ENCODE measurements at regions not wholly inside any gene's neighbourhood (a gene's known extent, or its start where the extent isn't known, plus 50 kb on each side); places are given as distances from the start of the nearest gene placed in this dataset.

DNA sequence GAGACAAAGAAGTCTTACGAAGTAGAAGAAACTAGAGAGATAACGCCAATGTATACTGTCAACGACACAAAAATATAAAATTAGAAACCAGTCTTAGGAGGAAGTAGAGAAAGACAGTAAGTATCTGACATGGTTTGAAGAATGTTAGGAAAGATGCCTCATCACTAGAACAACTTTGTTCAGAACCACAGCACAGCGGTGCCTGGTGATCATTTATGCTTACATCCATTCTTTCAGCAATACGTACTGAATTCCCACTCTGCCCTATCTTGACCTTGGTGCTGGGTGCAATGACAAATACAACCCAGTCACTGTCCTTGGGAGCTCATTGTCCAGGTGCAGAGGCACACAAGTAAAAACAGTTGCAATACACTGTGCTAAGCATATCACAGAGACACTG is 104.4 kb downstream of the TM2D1 start (continued):
- no peak for TF ChIP-seq ZNF747 (tag by site-specific recombination; IDR thresholded peaks at IDR 0.05)
- no peak for TF ChIP-seq ZNF155 (tag by site-specific recombination; IDR thresholded peaks at IDR 0.05)
- TF ChIP-seq AEBP2 (tag by site-specific recombination; IDR thresholded peaks at IDR 0.05; ENCODE audit: borderline replicate concordance): no peak

- ChIA-PET POLR2A (no interaction called here), CTCF (no interaction called here)
- Histone ChIP-seq H3K27ac (ENCODE audit: extremely low read depth, low read depth, low read length) (no peak overlapping the region), H3K9me3 (ENCODE audit: control insufficient read depth, insufficient read depth, low read depth, low read length) (no peaks in the 10 kb centered on the region), H3K4me1 (ENCODE audit: control insufficient read depth, insufficient read depth, low read length) (no peaks in the 10 kb centered on the region), H3K36me3 (ENCODE audit: control insufficient read depth in 2 of 2, insufficient read depth in 1 of 2, low read length in 2 of 2) (no peaks in the 10 kb centered on the region), H3K4me3 (ENCODE audit: low read depth, low read length) (no peak overlapping the region)
- TF ChIP-seq ZNF658 (tag by site-specific recombination; IDR thresholded peaks at IDR 0.05) (no peak), ZNF133 (tag by site-specific recombination; IDR thresholded peaks at IDR 0.05) (no peak), REPIN1 (tag by site-specific recombination; IDR thresholded peaks at IDR 0.05; ENCODE audit: low read depth) (no peak), ZNF521 (tag by site-specific recombination; IDR thresholded peaks at IDR 0.05) (no peak), PBX3 (CRISPR knock-in tag; IDR thresholded peaks at IDR 0.05) (no peak), GLI4 (tag by site-specific recombination; IDR thresholded peaks at IDR 0.05) (no peak), ZNF626 (tag by site-specific recombination; IDR thresholded peaks at IDR 0.05) (no peak), BCL11B (tag by site-specific recombination; IDR thresholded peaks at IDR 0.05; ENCODE audit: low read depth) (no peak), ZNF549 (tag by site-specific recombination; IDR thresholded peaks at IDR 0.05) (no peak), ZNF76 (tag by site-specific recombination; IDR thresholded peaks at IDR 0.05; ENCODE audit: borderline replicate concordance, low read depth) (no peak), ZXDB (tag by site-specific recombination; IDR thresholded peaks at IDR 0.05) (no peak)
These were observed 106.2 kb downstream of the TM2D1 start for GRCh38 chr1:61618755-61619154.

- Histone ChIP-seq H3K27ac (ENCODE audit: extremely low read depth, low read depth, low read length) (no peak overlapping the region), H3K9me3 (ENCODE audit: control insufficient read depth, insufficient read depth, low read depth, low read length) (no peaks in the 10 kb centered on the region), H3K4me1 (ENCODE audit: control insufficient read depth, insufficient read depth, low read length) (no peaks in the 10 kb centered on the region), H3K36me3 (ENCODE audit: control insufficient read depth in 2 of 2, insufficient read depth in 1 of 2, low read length in 2 of 2) (no peaks in the 10 kb centered on the region), H3K4me3 (ENCODE audit: low read depth, low read length) (no peak overlapping the region)
- ChIA-PET CTCF (interaction anchor here (0.6 kb wide), 1 partner anchor 770 kb away, joined by 3 read pairs; no protein-coding TSS in a partner anchor), POLR2A (no interaction called here)
- no peak for TF ChIP-seq ZFP3 (tag by site-specific recombination; IDR thresholded peaks at IDR 0.05; ENCODE audit: low read depth)
- TF ChIP-seq, protein P1, sequence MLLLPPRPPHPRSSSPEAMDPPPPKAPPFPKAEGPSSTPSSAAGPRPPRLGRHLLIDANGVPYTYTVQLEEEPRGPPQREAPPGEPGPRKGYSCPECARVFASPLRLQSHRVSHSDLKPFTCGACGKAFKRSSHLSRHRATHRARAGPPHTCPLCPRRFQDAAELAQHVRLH (tag by site-specific recombination; IDR thresholded peaks at IDR 0.05): no peak
- TF ChIP-seq KLF10 (tag by site-specific recombination; IDR thresholded peaks at IDR 0.05): no peak
- no peak for TF ChIP-seq ZNF24 (tag by site-specific recombination; IDR thresholded peaks at IDR 0.05)
- TF ChIP-seq ZNF140 (tag by site-specific recombination; IDR thresholded peaks at IDR 0.05): no peak
- no peak for TF ChIP-seq ZNF391 (tag by site-specific recombination; IDR thresholded peaks at IDR 0.05; ENCODE audit: borderline replicate concordance, low read depth)
- TF ChIP-seq PRDM10 (tag by site-specific recombination; IDR thresholded peaks at IDR 0.05): no peak
- no peak for TF ChIP-seq ZNF768 (tag by site-specific recombination; IDR thresholded peaks at IDR 0.05)
- TF ChIP-seq ZNF146 (tag by site-specific recombination; IDR thresholded peaks at IDR 0.05): no peak
- no peak for TF ChIP-seq BCL11A (tag by site-specific recombination; IDR thresholded peaks at IDR 0.05; ENCODE audit: low read depth)
- TF ChIP-seq ZNF558 (tag by site-specific recombination; IDR thresholded peaks at IDR 0.05): no peak
These were observed 106.7 kb downstream of the TM2D1 start for GRCh38 chr1:61618193-61618592.

Data from HEK293 (cell line).